ENCODE measurements at regions not wholly inside any gene's neighbourhood (a gene's known extent, or its start where the extent isn't known, plus 50 kb on each side); places are given as distances from the start of the nearest gene placed in this dataset.

DNA sequence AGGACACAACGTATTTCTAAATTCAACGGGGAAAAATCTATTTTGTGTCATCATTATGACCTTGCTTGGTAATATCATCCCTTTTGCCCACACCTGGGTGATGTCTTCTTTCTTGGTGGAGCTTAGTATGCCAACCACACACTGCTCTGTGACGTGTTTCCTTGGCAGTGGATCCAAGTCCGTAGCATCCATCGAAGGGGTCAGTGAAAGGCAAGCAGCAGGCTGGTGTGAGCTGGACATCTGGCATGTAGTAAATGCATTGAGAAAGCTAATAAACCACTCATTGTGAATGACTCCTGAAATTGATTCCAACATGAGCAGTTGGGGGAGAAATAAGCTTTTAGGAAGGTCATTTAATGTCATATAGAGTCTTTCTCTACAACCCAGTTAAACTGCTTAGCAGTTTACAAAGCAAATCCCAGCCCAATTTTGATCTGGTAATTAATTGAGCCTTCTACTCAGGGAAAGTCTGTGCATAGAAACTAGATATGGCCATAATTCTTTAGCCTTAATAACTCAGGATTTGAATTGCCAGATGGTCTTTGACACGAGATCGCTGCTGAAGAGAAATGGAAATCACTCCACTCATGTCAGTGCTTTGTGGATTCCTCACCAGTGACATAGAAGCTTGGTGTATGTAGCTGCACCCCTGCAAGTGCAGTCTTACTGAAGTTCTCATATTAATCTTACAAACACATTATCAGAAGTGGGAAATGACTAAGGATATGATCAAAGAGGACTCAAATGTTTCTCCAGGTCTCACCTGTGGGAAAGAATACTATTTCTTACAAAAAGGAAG, 494.8 kb downstream of the CMPK2 start:
- TF ChIP-seq JUND (IDR thresholded peaks at IDR 0.05; ENCODE audit: low read depth): no peak
- in situ Hi-C loops (cut with HindIII; ENCODE audit: low pct_unique_long_range_greater_than_20kb, low sequenced_read_pairs): no loop called here
- DNase-seq (ENCODE audit: low read depth in 1 of 2, low spot score in 1 of 2): no peak

DNA sequence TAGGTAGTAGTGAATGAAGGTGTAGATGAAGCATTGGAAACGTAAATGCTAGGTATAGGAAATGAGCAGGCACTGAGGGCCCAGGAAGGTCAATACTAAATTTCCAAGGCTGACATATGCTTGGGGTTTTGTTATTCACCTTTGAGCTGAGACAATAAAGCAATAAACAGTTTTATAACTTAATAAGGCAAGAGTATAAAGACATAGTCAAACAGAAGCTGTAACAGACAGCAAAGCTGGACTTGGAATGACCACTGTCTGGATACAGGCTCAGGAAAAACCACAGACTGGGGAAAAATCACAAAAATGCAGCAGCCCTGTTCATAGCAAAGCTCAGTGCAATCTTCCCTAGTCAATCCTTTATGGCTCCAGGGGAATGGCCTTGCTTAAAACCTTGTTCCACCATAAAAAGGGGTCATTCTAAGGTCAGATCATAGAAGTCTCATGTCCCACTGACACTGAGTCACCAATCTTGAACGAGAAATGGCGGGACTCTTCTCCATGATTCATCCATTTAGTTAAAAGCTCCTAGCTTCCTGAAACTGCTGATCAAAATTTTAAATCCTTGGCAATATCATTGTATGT, 493.3 kb downstream of the CMPK2 start:
- no peak for DNase-seq (ENCODE audit: low read depth in 1 of 2, low spot score in 1 of 2)
- no peak for TF ChIP-seq JUND (IDR thresholded peaks at IDR 0.05; ENCODE audit: low read depth)
- in situ Hi-C loops (cut with HindIII; ENCODE audit: low pct_unique_long_range_greater_than_20kb, low sequenced_read_pairs): no loop called here

DNA sequence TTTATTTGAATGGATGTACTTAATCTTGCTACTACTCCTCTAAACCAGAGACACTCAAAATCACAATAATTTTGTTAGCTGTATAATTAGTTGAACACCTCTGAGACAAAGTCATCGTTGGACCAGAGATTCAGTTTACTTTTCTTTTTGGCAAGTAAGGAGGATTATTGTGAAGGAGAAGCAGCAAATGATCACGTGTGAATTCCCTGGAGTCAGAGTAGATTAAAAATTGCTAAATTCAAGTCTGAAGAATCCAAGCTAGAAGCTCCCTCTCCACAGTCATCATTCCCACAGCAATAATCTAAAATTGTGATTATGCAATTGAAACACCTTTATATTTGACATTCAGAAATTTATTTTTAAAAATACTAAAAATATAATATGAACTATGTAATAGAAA, 484.4 kb downstream of the CMPK2 start:
- no peak for TF ChIP-seq JUND (IDR thresholded peaks at IDR 0.05; ENCODE audit: low read depth)
- no peak for DNase-seq (ENCODE audit: low read depth in 1 of 2, low spot score in 1 of 2)
- in situ Hi-C loops (cut with HindIII; ENCODE audit: low pct_unique_long_range_greater_than_20kb, low sequenced_read_pairs): no loop called here

- in situ Hi-C loops (cut with HindIII; ENCODE audit: low pct_unique_long_range_greater_than_20kb, low sequenced_read_pairs): no loop called here
- TF ChIP-seq JUND (IDR thresholded peaks at IDR 0.05; ENCODE audit: low read depth): no peak
- DNase-seq (ENCODE audit: low read depth in 1 of 2, low spot score in 1 of 2): no peak
Observed at GRCh38 chr2:6384341-6384740, 481.4 kb downstream of the CMPK2 start.

- no peak for DNase-seq (ENCODE audit: low read depth in 1 of 2, low spot score in 1 of 2)
- TF ChIP-seq JUND (IDR thresholded peaks at IDR 0.05; ENCODE audit: low read depth): no peak
- in situ Hi-C loops (cut with HindIII; ENCODE audit: low pct_unique_long_range_greater_than_20kb, low sequenced_read_pairs): no loop called here
Observed at GRCh38 chr2:6392354-6392753, 473.4 kb downstream of the CMPK2 start.

DNA sequence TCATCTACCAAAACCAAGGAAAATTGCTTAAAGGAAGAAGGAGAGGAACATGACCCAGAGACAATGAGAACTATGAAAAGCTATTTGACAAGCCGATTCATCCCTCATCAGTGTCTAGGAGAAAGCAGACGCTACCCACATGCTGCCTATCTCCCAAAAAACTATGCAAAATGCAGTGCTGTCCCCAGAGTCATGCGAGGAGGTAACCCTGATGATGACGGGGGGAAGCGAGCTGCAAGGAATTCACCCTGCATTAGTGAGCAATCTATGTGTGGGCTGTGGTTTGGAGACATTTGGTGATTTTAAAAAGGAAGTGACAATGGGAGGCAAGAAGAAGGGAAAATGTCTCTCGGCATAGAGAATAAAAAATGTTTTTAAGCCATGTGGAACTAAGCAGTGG, 472.7 kb downstream of the CMPK2 start:
- DNase-seq (ENCODE audit: low read depth in 1 of 2, low spot score in 1 of 2): no peak
- in situ Hi-C loops (cut with HindIII; ENCODE audit: low pct_unique_long_range_greater_than_20kb, low sequenced_read_pairs): no loop called here
- no peak for TF ChIP-seq JUND (IDR thresholded peaks at IDR 0.05; ENCODE audit: low read depth)

GRCh38 chr2:6393819-6394218, 471.9 kb downstream of the CMPK2 start:
- in situ Hi-C loops (cut with HindIII; ENCODE audit: low pct_unique_long_range_greater_than_20kb, low sequenced_read_pairs): no loop called here
- no peak for TF ChIP-seq JUND (IDR thresholded peaks at IDR 0.05; ENCODE audit: low read depth)
- no peak for DNase-seq (ENCODE audit: low read depth in 1 of 2, low spot score in 1 of 2)

GRCh38 chr2:6394276-6394675, 471.4 kb downstream of the CMPK2 start:
- TF ChIP-seq JUND (IDR thresholded peaks at IDR 0.05; ENCODE audit: low read depth): no peak
- DNase-seq (ENCODE audit: low read depth in 1 of 2, low spot score in 1 of 2): no peak
- in situ Hi-C loops (cut with HindIII; ENCODE audit: low pct_unique_long_range_greater_than_20kb, low sequenced_read_pairs): no loop called here

DNA sequence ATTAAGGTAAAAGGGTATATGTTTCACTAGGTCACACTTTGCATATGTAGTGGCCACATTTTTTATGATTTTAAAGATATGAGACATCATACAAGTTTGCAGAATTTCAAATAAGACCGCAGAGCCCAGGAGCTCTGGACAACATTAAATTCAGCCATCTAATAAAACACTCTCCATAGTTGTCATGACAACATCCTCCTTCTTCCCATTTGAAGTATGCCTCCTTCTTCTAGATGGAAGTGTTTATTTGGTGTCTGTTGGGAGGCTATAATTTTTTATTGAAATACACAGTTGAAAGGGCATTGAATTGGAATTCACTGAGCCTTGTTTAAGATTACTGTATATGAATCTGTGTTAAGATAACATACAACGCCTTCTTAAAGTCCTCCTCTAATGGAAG, 467.3 kb downstream of the CMPK2 start:
- DNase-seq (ENCODE audit: low read depth in 1 of 2, low spot score in 1 of 2): no peak
- TF ChIP-seq JUND (IDR thresholded peaks at IDR 0.05; ENCODE audit: low read depth): no peak
- in situ Hi-C loops (cut with HindIII; ENCODE audit: low pct_unique_long_range_greater_than_20kb, low sequenced_read_pairs): no loop called here

DNA sequence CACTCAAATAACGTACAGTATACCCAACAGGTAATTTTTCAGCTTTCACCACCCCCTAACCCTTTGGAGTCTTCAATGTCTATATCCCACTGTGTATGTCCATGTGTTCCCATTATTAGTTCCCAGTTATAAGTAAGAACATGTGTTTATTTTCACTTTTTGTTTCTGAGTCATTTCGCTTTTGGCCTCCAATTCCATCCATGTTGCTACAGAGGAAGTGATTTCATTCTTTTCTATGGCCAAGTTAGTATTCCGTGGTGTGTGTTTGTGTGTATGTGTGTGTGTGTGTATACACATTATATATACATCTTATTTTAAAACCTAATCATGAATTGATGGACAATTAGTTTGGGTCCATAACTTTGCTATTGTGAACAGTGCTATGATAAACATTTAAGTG, 464.4 kb downstream of the CMPK2 start:
- DNase-seq (ENCODE audit: low read depth in 1 of 2, low spot score in 1 of 2): no peak
- TF ChIP-seq JUND (IDR thresholded peaks at IDR 0.05; ENCODE audit: low read depth): no peak
- in situ Hi-C loops (cut with HindIII; ENCODE audit: low pct_unique_long_range_greater_than_20kb, low sequenced_read_pairs): no loop called here

- no peak for DNase-seq (ENCODE audit: low read depth in 1 of 2, low spot score in 1 of 2)
- in situ Hi-C loops (cut with HindIII; ENCODE audit: low pct_unique_long_range_greater_than_20kb, low sequenced_read_pairs): no loop called here
- TF ChIP-seq JUND (IDR thresholded peaks at IDR 0.05; ENCODE audit: low read depth): no peak
Observed at GRCh38 chr2:6408057-6408456, 457.6 kb downstream of the CMPK2 start.

GRCh38 chr2:6410313-6410712, 455.4 kb downstream of the CMPK2 start:
- in situ Hi-C loops (cut with HindIII; ENCODE audit: low pct_unique_long_range_greater_than_20kb, low sequenced_read_pairs): no loop called here
- no peak for TF ChIP-seq JUND (IDR thresholded peaks at IDR 0.05; ENCODE audit: low read depth)
- DNase-seq (ENCODE audit: low read depth in 1 of 2, low spot score in 1 of 2): no peak

GRCh38 chr2:6412533-6413091, 453.1 kb downstream of the CMPK2 start:
- no peak for TF ChIP-seq JUND (IDR thresholded peaks at IDR 0.05; ENCODE audit: low read depth)
- DNase-seq (ENCODE audit: low read depth in 1 of 2, low spot score in 1 of 2): no peak
- in situ Hi-C loops (cut with HindIII; ENCODE audit: low pct_unique_long_range_greater_than_20kb, low sequenced_read_pairs): no loop called here
